Common myeloid progenitor, CD34-positive (primary cell): ENCODE measurements at regions not wholly inside any gene's neighbourhood (a gene's known extent, or its start where the extent isn't known, plus 50 kb on each side); places are given as distances from the start of the nearest gene placed in this dataset.

ENCODE experiments used
- CTCF ChIA-PET: fragments of 350-600 bp; sonication (Branson Sonifier 250); formaldehyde crosslinking; loops from one replicate; lab custom pipeline; 2021; ENCODE audit warnings: antibody characterized with exemption; lab: Charles Lee
- POLR2A ChIA-PET: fragments of 350-600 bp; sonication (Branson Sonifier 250); formaldehyde crosslinking; loops from one replicate; lab custom pipeline; 2021; ENCODE audit warnings: antibody characterized with exemption; lab: Charles Lee
- DNase-seq, 3 donors: peaks; one replicate each; pipeline versions ENCODE4 v3.0.0 to v3.0.0-alpha.2; 2013
- H3K27ac ChIP-seq, 2 experiments: 1 replicate in 1 of 2; 2 replicates in 1 of 2; pipeline ENCODE4 v1.7.0; 2013; ENCODE audit warnings: inconsistent platforms in 2 of 2, low read length in 2 of 2, mild to moderate bottlenecking in 2 of 2, low read depth in 1 of 2, moderate library complexity in 1 of 2; ENCODE audit not compliant: severe bottlenecking in 2 of 2, insufficient read depth in 1 of 2, poor library complexity in 1 of 2
- H3K27me3 ChIP-seq, 5 experiments: replicated peaks in 2 of 5; 1 replicate in 3 of 5; 2 replicates in 2 of 5; pipeline versions ENCODE4 v1.6.1 to v1.7.0; 2013; ENCODE audit warnings: low read length in 4 of 5, mild to moderate bottlenecking in 2 of 5, moderate library complexity in 2 of 5, inconsistent platforms in 1 of 5; ENCODE audit not compliant: insufficient read depth in 5 of 5, control insufficient read depth in 4 of 5
- H3K36me3 ChIP-seq, 4 experiments: 1 replicate in 2 of 4; 2 replicates in 2 of 4; pipeline versions ENCODE4 v1.6.1 to v1.7.0; 2013; ENCODE audit warnings: low read length in 3 of 4, control low read depth in 1 of 4, mild to moderate bottlenecking in 1 of 4; ENCODE audit not compliant: control insufficient read depth in 4 of 4, insufficient read depth in 4 of 4
- H3K4me1 ChIP-seq, 4 experiments: 1 replicate in 3 of 4; 2 replicates in 1 of 4; pipeline versions ENCODE4 v1.6.1 to v1.7.1; 2013; ENCODE audit warnings: low read length in 3 of 4, mild to moderate bottlenecking in 3 of 4, control low read depth in 1 of 4, inconsistent platforms in 1 of 4, moderate library complexity in 1 of 4; ENCODE audit not compliant: control insufficient read depth in 4 of 4, insufficient read depth in 4 of 4; ENCODE audit errors: control extremely low read depth in 1 of 4
- H3K4me3 ChIP-seq, 7 experiments: 1 replicate in 4 of 7; 2 replicates in 3 of 7; pipeline versions ENCODE4 v1.5.1 to v1.7.0; 2013; ENCODE audit warnings: mild to moderate bottlenecking in 7 of 7, low read length in 6 of 7, moderate library complexity in 6 of 7, inconsistent platforms in 2 of 7, low read depth in 2 of 7, control low read depth in 1 of 7; ENCODE audit not compliant: insufficient read depth in 4 of 7, control insufficient read depth in 1 of 7; ENCODE audit errors: extremely low read depth in 1 of 7
- H3K9me3 ChIP-seq, 5 experiments: 1 replicate in 4 of 5; 2 replicates in 1 of 5; pipeline versions ENCODE4 v1.6.1 to v1.7.1; 2013; ENCODE audit warnings: low read length in 4 of 5, mild to moderate bottlenecking in 2 of 5, inconsistent platforms in 1 of 5, low read depth in 1 of 5, moderate library complexity in 1 of 5; ENCODE audit not compliant: control insufficient read depth in 4 of 5, insufficient read depth in 2 of 5; ENCODE audit errors: control extremely low read depth in 1 of 5
- WGBS: methylation state at CpG from one replicate; pipeline ENCODE4 v1.1.5; 2013; ENCODE audit not compliant: insufficient coverage; 5-methylcytosine and 5-hydroxymethylcytosine counted together

DNA sequence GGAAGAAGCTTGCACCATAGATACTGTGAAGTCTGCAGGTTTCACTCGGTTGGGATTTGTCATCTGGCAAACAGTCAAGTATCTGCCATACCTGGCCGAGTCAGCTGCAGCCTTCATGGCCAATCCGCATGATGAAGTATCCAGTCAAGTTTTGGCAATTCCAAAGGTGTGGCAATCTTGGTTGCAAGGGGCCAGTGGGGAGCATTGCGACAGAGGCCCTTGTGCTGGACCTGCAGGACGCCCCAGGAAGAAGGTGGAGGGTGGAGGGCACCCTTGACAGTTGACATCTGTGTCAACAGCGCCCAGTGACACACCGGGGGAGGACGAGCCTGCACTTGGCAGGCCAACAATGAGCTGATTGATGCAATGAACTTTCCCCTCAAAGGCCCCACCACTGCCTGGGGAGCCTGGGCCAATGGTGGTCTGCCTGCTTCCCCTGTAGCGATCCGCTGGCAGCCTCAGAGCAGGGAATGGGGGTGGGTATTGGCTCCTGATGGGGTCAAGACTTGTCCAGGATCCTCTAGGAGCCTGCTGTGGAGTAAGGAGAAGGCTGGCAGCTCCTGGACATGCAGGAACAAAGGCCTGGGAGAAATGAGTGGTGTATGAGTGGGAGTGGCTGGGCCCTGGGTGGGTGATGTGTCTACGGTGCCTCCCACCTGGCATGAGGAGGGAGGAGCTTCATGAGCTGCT is 122.8 kb upstream of the PITX1 start:
- H3K4me3 ChIP-seq: no peak overlapping the region
- peaks cover 0 to 34% (median 10%) of the 10 kb centered on the region in 5 experiments for H3K9me3 ChIP-seq
- H3K36me3 ChIP-seq: no peaks in the 10 kb centered on the region
- H3K27me3 ChIP-seq: peaks cover 0 to 5% (median 4%) of the 10 kb centered on the region in 5 experiments
- ChIA-PET POLR2A (no interaction called here), CTCF (no interaction called here)
- no peak for DNase-seq
- no peak overlapping the region for H3K27ac ChIP-seq
- 96% methylated on average over 9 of the region's 11 CpGs for WGBS
- H3K4me1 ChIP-seq: no peaks in the 10 kb centered on the region

- POLR2A ChIA-PET: no interaction called here
- H3K27ac ChIP-seq: no peak overlapping the region
Measured at GRCh38 chr5:135156337-135156714, 122.3 kb upstream of the PITX1 start.

GRCh38 chr5:135155616-135156214 is 121.7 kb upstream of the PITX1 start:
- Histone ChIP-seq H3K4me3 (no peak overlapping the region), H3K4me1 (no peaks in the 10 kb centered on the region), H3K27me3 (peaks cover 0 to 5% (median 2%) of the 10 kb centered on the region in 5 experiments), H3K36me3 (no peaks in the 10 kb centered on the region), H3K27ac (no peak overlapping the region), H3K9me3 (peaks cover 0 to 34% (median 10%) of the 10 kb centered on the region in 5 experiments)
- WGBS: 95% methylated on average over 4 of the region's 4 CpGs
- ChIA-PET POLR2A (no interaction called here), CTCF (no interaction called here)
- no peak for DNase-seq

More at GRCh38 chr5:135156337-135156714, 122.3 kb upstream of the PITX1 start:
- no peak overlapping the region for H3K4me3 ChIP-seq
- DNase-seq: no peak
- peaks cover 0 to 5% (median 2%) of the 10 kb centered on the region in 5 experiments for H3K27me3 ChIP-seq
- 93% methylated on average over 6 of the region's 6 CpGs for WGBS
- H3K36me3 ChIP-seq: no peaks in the 10 kb centered on the region
- H3K4me1 ChIP-seq: no peaks in the 10 kb centered on the region
- CTCF ChIA-PET: no interaction called here
- peaks cover 0 to 34% (median 10%) of the 10 kb centered on the region in 5 experiments for H3K9me3 ChIP-seq

DNA sequence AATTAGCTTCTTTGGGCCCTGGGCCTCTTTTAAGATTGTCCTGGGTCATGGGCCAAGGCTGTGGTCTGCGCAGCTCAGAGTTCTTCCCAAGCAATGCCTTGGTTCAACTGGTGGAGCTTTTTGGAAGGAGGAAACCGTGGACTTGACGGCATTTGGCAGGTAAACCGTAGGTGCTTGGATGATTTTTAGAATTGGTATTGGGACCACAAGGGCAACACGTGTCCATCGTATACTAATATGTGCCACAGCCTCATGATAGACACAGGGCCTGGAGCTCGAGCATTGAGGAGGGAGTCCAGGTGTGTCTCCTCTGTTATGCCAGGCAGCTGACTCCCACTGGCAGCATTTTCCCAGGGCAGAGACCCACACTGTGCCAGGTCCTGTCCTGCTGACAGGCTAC is 120.9 kb upstream of the PITX1 start:
- Histone ChIP-seq H3K27me3 (peaks cover 0 to 5% (median 2%) of the 10 kb centered on the region in 5 experiments), H3K36me3 (no peaks in the 10 kb centered on the region), H3K27ac (no peak overlapping the region), H3K4me1 (no peaks in the 10 kb centered on the region), H3K4me3 (no peak overlapping the region), H3K9me3 (peaks cover 0 to 28% (median 10%) of the 10 kb centered on the region in 5 experiments)
- WGBS: 98% methylated on average over 4 of the region's 7 CpGs
- DNase-seq: no peak
- POLR2A ChIA-PET: no interaction called here
- CTCF ChIA-PET: interaction anchor here (1.5 kb wide), 1 partner anchor 17 kb away, joined by 3 read pairs; no protein-coding TSS in a partner anchor

GRCh38 chr5:135154197-135154596 is 120.2 kb upstream of the PITX1 start:
- Histone ChIP-seq H3K27me3 (peaks cover 0 to 5% (median 2%) of the 10 kb centered on the region in 5 experiments), H3K9me3 (peaks cover 0 to 22% (median 8%) of the 10 kb centered on the region in 5 experiments), H3K36me3 (no peaks in the 10 kb centered on the region), H3K4me3 (no peak overlapping the region), H3K4me1 (no peaks in the 10 kb centered on the region), H3K27ac (no peak overlapping the region)
- POLR2A ChIA-PET: no interaction called here
- CTCF ChIA-PET: interaction anchor here (1.5 kb wide), 1 partner anchor 16 kb away, joined by 3 read pairs; no protein-coding TSS in a partner anchor
- no peak for DNase-seq
- 98% methylated on average over 5 of the region's 8 CpGs for WGBS

DNA sequence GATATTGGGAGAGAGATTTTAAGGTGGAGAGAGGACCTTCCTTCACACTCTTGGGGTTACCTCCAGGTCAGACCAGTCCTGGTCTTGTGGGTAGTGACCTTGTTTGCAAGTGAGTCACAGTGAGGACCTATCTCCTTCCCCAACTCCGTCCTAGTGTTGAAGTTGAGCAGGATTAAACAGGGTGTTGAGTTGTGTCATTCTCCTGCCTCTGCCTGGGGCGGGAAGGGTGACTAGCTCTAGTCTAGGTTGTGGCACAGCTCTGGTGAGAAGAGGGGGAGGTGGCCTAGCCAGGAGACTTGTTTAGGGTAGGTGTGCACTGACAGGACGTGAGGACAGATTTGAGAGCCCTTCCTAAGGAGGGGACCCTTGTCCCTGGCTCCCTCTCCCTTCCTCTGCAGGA is 119.6 kb upstream of the PITX1 start:
- Histone ChIP-seq H3K27me3 (peaks cover 0 to 5% (median 2%) of the 10 kb centered on the region in 5 experiments), H3K27ac (no peak overlapping the region), H3K4me3 (no peak overlapping the region), H3K9me3 (peaks cover 0 to 16% (median 6%) of the 10 kb centered on the region in 5 experiments), H3K36me3 (no peaks in the 10 kb centered on the region), H3K4me1 (no peaks in the 10 kb centered on the region)
- POLR2A ChIA-PET: no interaction called here
- no peak for DNase-seq
- WGBS: 100% methylated on average over 1 of the region's 3 CpGs
- CTCF ChIA-PET: interaction anchor here (1.5 kb wide), 1 partner anchor 15 kb away, joined by 3 read pairs; no protein-coding TSS in a partner anchor

GRCh38 chr5:135153259-135153658 is 119.2 kb upstream of the PITX1 start:
- Histone ChIP-seq H3K27me3 (peaks cover 0 to 5% (median 2%) of the 10 kb centered on the region in 5 experiments), H3K4me1 (no peaks in the 10 kb centered on the region), H3K27ac (no peak overlapping the region), H3K9me3 (peaks cover 0 to 14% (median 5%) of the 10 kb centered on the region in 5 experiments), H3K4me3 (no peak overlapping the region), H3K36me3 (no peaks in the 10 kb centered on the region)
- no peak for DNase-seq
- ChIA-PET CTCF (interaction anchor here (1.5 kb wide), 1 partner anchor 15 kb away, joined by 3 read pairs; no protein-coding TSS in a partner anchor), POLR2A (no interaction called here)
- WGBS: 97% methylated on average over 3 of the region's 4 CpGs
